Lung (tissue), 11 donors: ENCODE measurements at regions not wholly inside any gene's neighbourhood (a gene's known extent, or its start where the extent isn't known, plus 50 kb on each side); places are given as distances from the start of the nearest gene placed in this dataset.

Source experiments
- ATAC-seq: fragments of 200-7000 bp; cut with Tn5 transposase; one replicate; pipeline ENCODE4 v1.9.1; 2020; ENCODE audit warnings: moderate number of reproducible peaks; ENCODE audit not compliant: insufficient read depth, low FRiP score
- DNase-seq, 3 donors: peaks; one replicate each; pipeline ENCODE4 v3.0.0-alpha.2; 2013 to 2017
- H3K27ac ChIP-seq, 2 donors: one replicate each; pipeline ENCODE4 v1.5.1; 2013; ENCODE audit warnings: mild to moderate bottlenecking in 2 of 2, moderate library complexity in 2 of 2, control low read depth in 1 of 2, inconsistent platforms in 1 of 2, low read depth in 1 of 2, low read length in 1 of 2
- H3K27me3 ChIP-seq, 3 donors: one replicate each; pipeline ENCODE4 v1.5.1; 2013; ENCODE audit warnings: low read length in 2 of 3; ENCODE audit not compliant: control insufficient read depth in 3 of 3, insufficient read depth in 3 of 3
- H3K36me3 ChIP-seq, 4 donors: one replicate each; pipeline ENCODE4 v1.5.1; 2013; ENCODE audit warnings: low read length in 4 of 4, mild to moderate bottlenecking in 1 of 4, moderate library complexity in 1 of 4; ENCODE audit not compliant: control insufficient read depth in 4 of 4, insufficient read depth in 4 of 4
- H3K4me1 ChIP-seq, 5 donors: one replicate each; pipeline ENCODE4 v1.5.1; 2013; ENCODE audit warnings: low read length in 5 of 5, mild to moderate bottlenecking in 2 of 5, moderate library complexity in 1 of 5; ENCODE audit not compliant: control insufficient read depth in 5 of 5, insufficient read depth in 5 of 5
- H3K4me3 ChIP-seq: one replicate; pipeline ENCODE4 v1.5.1; 2013; ENCODE audit warnings: mild to moderate bottlenecking, control low read depth, moderate library complexity
- H3K9ac ChIP-seq, 2 donors: one replicate each; pipeline ENCODE4 v1.5.1; 2013; ENCODE audit warnings: low read length in 2 of 2, control low read depth in 1 of 2; ENCODE audit not compliant: insufficient read depth in 1 of 2
- H3K9me3 ChIP-seq, 4 donors: one replicate each; pipeline ENCODE4 v1.5.1; 2013; ENCODE audit warnings: low read length in 3 of 4, mild to moderate bottlenecking in 1 of 4, moderate library complexity in 1 of 4; ENCODE audit not compliant: control insufficient read depth in 4 of 4, insufficient read depth in 3 of 4
- WGBS, 2 donors: extraction: QIAGEN DNeasy Blood & Tissue Kit; methylation state at CpG; one replicate each; pipeline ENCODE4 v1.1.7; 2013; 5-methylcytosine and 5-hydroxymethylcytosine counted together
- TF ChIP-seq, protein P1 (sequence below): IDR thresholded peaks from 2 replicates; pipeline ENCODE4 v1.5.1; 2012; ENCODE audit warnings: mild to moderate bottlenecking; ENCODE audit errors: control extremely low read depth, extremely low read depth
- donor health status: control.
- donor health status: control.
- donor health status: Bipolar disorder and iron deficiency.
- donor health status: healthy.
- donor health status: DM: yes; HTN: yes; CAD: no.

DNA sequence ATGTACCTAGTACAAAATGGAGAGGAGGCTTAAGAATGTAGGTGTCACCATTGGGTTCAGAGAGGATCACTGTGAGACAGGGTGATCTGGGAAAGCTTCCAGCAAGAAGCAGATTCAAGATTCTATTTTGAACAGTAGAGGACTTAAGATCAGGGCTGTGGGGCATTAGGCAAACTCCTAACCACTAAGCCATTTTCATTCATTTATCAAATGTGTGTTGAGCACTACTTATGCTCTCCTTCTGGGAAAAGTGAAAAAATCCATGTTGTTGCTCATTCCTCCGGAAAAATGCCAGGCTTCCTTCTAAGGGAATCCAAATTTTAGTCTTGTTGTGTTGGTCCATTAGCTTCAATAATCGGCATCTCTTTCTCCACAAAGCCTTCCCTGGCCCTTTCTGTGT is 163.4 kb downstream of the NUAK1 start:
- 86 to 95% methylated on average over 2 of the region's 2 CpGs for WGBS, 2 donors

DNA sequence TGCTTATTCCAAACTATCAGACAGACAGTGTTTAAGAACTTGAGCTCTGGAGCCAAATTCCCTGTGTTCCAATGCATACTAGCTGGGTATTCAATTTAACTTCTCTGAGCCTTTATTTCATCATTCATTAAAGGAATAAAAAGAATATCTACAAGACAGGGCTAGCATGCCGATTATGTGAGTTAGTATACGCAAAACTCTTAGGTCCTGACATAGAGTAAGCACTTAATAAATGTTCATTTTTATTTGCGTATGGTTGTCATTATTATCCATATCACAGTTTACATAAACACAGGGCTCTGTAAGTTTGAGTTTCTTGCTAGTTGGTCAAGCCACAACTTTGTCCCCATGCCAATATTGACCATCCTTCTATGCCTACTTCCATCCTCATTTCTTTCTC is 161.5 kb downstream of the NUAK1 start:
- H3K36me3 ChIP-seq = no peaks in the 10 kb centered on the region
- no peak for ATAC-seq
- no peaks in the 10 kb centered on the region for H3K27me3 ChIP-seq
- H3K9ac ChIP-seq = no peak overlapping the region
- DNase-seq = no peak
- peaks cover 0 to 18% (median 2%) of the 10 kb centered on the region in 5 donors for H3K4me1 ChIP-seq
- H3K4me3 ChIP-seq = no peak overlapping the region
- H3K9me3 ChIP-seq = no peaks in the 10 kb centered on the region
- 87 to 92% methylated on average over 3 of the region's 3 CpGs for WGBS, 2 donors
- H3K27ac ChIP-seq = no peak overlapping the region
- TF ChIP-seq, protein P1, sequence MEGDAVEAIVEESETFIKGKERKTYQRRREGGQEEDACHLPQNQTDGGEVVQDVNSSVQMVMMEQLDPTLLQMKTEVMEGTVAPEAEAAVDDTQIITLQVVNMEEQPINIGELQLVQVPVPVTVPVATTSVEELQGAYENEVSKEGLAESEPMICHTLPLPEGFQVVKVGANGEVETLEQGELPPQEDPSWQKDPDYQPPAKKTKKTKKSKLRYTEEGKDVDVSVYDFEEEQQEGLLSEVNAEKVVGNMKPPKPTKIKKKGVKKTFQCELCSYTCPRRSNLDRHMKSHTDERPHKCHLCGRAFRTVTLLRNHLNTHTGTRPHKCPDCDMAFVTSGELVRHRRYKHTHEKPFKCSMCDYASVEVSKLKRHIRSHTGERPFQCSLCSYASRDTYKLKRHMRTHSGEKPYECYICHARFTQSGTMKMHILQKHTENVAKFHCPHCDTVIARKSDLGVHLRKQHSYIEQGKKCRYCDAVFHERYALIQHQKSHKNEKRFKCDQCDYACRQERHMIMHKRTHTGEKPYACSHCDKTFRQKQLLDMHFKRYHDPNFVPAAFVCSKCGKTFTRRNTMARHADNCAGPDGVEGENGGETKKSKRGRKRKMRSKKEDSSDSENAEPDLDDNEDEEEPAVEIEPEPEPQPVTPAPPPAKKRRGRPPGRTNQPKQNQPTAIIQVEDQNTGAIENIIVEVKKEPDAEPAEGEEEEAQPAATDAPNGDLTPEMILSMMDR = no peak

More for the DNA sequence above, 163.4 kb downstream of the NUAK1 start:
- ATAC-seq (no peak), DNase-seq (no peak)
- no peaks in the 10 kb centered on the region for H3K36me3 ChIP-seq
- peaks cover 0 to 9% (median 0%) of the 10 kb centered on the region in 5 donors for H3K4me1 ChIP-seq
- H3K9ac ChIP-seq = no peak overlapping the region
- no peak overlapping the region for H3K27ac ChIP-seq
- H3K4me3 ChIP-seq = no peak overlapping the region
- TF ChIP-seq, protein P1 = no peak
- peaks cover 0 to 1% (median 0%) of the 10 kb centered on the region in 4 donors for H3K9me3 ChIP-seq
- H3K27me3 ChIP-seq = no peaks in the 10 kb centered on the region

DNA sequence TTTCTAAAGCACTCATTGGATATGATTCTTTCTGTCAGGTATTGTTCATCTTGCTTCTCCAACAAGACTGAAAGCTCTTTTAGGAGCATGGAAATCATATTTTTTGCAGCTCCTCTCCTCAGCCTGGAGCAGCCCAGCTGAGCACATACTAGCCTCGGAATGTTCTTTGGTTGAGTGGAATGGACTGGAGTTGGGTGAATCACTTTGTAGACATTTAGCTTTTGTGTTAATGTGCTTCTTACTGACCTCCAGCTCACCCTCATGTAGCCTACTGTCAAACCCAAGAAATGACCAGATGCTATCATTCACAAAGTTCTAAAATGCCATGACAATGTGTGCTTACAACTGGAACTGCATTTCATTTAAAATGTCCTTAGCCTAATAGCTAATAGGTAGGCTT is 161.1 kb downstream of the NUAK1 start:
- no peak for ATAC-seq
- Histone ChIP-seq H3K27me3 (no peaks in the 10 kb centered on the region), H3K9ac (no peak overlapping the region), H3K4me1 (peaks cover 0 to 20% (median 6%) of the 10 kb centered on the region in 5 donors), H3K9me3 (no peaks in the 10 kb centered on the region), H3K4me3 (no peak overlapping the region), H3K36me3 (no peaks in the 10 kb centered on the region), H3K27ac (no peak overlapping the region)
- no peak for DNase-seq
- TF ChIP-seq, protein P1 = no peak
- WGBS, 2 donors = 89 to 93% methylated on average over 1 of the region's 1 CpG

DNA sequence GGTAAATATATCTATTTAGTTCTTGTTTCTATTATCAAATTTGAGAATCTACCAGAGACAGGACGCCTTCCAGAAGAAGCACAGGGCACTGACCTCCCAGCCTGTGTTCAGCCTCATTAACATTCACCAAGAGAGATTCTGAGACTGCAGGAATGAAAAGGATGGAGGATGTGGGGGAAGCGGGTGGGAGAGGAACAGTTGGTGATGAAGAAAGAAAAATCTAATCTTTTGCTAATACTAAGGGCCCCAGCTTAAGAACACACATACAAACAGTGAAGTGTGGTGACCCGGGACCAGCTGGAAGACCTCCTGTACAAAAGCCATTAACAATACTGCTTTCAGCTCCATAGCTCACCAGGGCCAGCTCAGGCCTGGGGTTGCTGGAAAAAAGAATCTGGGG is 160.5 kb downstream of the NUAK1 start:
- H3K4me1 ChIP-seq = peaks cover 0 to 20% (median 8%) of the 10 kb centered on the region in 5 donors
- ATAC-seq (no peak), DNase-seq (no peak)
- H3K27me3 ChIP-seq = no peaks in the 10 kb centered on the region
- 88 to 90% methylated on average over 3 of the region's 3 CpGs for WGBS, 2 donors
- no peak overlapping the region for H3K27ac ChIP-seq
- H3K9ac ChIP-seq = no peak overlapping the region
- no peaks in the 10 kb centered on the region for H3K9me3 ChIP-seq
- TF ChIP-seq, protein P1 = no peak
- H3K36me3 ChIP-seq = no peaks in the 10 kb centered on the region
- H3K4me3 ChIP-seq = no peak overlapping the region
